T-helper 2 cell treated with Interferon-gamma antibody and Interleukin-4, amounts not matched to agents 100 ng/mL and 5 ng/mL, for 36 hours (primary cell): ENCODE measurements at regions not wholly inside any gene's neighbourhood (a gene's known extent, or its start where the extent isn't known, plus 50 kb on each side); places are given as distances from the start of the nearest gene placed in this dataset.

Experiments
- intact Hi-C: fragments of 100-400 bp; cut with micrococcal nuclease; formaldehyde crosslinking; loops from one replicate; pipeline ENCODE4 v1.15.1; 2023

DNA sequence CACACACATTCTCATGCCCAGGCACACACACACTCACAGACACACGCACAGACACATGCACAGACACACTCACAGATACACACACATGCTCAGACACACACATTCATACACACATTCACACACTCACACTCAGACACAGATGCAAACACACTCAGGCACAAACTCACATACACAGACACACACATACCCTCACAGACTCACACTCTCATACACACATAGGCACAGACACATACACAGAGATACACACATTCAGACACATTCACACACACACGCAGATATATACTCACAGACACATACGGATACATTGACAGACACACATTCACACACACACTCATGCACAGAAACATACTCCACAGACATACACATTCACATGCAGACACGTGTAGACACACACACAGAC, 89.6 kb downstream of the RBFOX3 start:
- intact Hi-C loops = no loop called here

DNA sequence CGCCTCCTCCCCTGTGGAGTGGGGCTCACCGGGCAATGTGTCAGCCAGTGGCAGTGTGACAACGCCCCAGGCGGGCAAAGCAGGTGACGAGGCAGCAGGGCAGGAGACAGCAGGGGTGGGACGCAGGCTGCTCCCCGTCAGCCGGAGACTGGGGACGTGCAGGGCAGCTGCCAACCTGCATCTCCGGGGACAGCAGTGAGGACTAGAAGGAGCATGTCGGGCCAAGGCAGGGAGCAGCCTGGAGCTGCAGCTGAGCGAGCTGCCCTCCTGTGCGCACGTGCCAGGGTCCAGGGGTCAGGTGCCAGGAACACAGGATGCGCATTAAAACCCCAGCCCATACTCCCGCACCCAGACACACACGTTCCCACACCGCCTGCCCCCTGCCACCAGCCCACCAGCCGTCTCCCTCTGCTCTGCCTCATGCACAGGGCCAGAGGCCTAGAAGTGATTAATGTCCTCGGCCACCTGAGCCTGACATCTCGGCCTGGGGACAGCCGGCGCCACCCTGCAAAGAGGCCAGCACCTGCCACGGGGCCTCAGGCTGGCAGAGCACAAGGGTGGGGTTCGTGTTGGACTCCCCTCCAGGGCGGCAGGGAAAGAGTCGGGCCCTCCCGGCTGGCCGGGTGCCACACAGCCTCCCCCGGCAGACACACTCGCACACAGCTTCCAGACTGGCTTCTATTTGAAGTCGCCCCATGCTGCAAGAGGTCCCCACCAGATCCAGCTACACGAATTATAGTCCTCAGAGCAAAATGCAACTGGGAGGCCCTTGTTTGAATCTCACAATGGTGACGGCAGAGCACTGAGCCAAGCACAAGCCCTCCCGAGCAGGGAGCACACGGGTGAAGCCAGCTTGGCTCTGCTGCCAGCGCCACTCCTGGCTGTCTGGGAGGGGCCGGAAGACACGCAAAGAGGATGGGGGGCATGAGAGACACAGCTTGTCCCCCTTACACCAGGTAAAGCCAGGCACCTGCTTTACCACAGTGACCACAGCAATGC, 90.4 kb downstream of the RBFOX3 start:
- intact Hi-C loops = no loop called here

- intact Hi-C loops = no loop called here
These were observed 91.2 kb downstream of the RBFOX3 start for GRCh38 chr17:79519601-79520000.

GRCh38 chr17:79518585-79519523, 92.0 kb downstream of the RBFOX3 start:
- intact Hi-C loops = no loop called here

DNA sequence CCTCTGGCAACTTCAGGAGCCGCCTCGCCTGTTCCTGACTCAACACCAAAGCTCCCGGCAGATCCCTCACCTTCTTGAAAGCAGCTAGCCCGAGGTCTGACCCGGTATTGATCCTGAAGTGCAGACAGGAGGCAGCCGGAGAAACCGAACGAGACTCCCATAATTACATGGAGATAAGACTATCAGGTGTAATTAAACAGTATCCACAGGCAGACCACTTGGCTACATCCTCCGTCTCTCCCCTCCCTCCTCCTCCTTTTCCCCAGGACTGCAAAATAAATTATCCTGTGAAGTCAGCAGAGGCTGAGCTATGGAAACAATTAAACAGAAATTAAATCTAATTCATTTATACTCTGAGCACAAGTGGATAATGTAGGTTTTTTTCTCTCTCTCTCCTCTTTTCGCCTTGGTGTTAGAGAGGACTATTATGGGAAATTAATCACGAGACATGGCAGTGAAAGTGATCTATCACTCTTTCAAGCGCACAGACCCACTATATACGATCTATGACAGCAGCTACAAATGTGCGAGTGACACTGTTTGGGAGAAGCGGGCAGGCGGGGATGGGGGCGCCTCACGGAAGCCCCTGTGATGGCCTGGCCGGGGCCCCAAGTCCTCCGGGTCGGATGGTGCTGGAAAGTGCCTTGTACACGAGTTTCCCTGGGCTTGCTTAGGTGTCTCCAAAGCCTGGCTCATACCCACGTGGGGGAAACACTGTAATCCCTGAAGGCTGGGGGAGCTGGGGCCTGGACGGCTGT, 92.8 kb downstream of the RBFOX3 start:
- intact Hi-C loops = no loop called here

DNA sequence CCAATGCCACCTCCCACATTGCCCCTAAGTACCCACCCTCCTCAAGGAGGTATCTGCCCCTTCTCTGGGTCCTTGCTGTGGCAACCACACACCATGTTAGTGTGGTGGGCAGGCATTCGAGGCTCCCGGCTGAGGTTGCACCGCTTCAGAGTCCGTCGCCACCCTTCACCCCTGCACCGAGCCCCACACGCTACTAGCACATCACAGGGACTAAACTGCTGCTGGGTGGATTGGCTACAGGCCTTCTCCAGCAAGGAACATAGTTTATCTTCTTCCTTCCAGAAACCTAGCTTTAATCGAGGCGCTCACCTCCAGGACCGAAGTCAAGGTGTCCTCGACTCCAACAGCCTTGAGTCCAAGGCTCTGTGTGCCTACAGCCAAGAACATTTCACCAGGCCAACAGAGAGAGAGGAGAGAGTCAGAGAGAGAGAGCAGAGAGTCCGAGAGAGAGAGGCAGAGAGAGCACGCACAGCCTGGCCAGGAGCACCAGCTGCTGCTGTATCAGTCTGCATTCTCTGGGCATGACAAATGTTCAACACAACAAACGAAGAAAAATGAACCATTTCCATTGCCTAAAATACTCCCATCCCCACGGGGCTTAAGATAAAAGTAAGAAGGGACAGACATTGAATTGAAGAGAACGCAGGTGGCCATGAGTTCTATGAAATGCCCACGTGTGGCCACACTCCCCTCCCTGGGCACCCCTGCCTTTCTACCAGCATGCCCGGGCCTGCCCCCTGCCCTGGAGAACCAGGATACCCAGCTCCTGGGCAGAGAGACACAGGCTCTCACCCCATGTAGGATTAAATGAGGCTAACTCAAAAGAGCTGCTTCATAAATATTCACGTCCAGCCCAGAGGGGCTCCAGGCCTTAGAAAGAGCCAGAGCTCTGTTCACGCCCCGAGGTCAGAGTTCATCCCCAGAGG, 94.9 kb downstream of the RBFOX3 start:
- intact Hi-C loops = no loop called here

DNA sequence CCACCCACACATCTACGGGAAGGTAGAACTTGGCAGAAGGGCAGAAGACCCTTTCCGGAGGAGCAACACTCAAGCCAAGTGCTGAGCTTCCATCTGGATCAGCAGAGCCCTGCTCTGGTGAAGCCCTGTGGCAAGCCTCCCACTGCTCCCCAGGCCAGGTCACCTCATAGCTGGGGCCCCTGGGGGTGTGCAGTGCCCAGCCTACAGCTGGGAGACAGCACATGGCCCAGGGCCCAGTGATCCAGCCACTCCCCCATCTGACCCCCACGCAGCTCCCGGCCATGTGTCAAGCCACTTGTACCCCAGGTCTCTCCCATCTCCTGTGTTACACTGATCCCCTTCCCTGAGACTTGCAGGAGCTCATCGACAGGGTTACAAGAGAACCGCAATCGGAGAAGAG, 95.7 kb downstream of the RBFOX3 start:
- intact Hi-C loops = no loop called here

GRCh38 chr17:79513820-79514535, 96.9 kb downstream of the RBFOX3 start:
- intact Hi-C loops = no loop called here

DNA sequence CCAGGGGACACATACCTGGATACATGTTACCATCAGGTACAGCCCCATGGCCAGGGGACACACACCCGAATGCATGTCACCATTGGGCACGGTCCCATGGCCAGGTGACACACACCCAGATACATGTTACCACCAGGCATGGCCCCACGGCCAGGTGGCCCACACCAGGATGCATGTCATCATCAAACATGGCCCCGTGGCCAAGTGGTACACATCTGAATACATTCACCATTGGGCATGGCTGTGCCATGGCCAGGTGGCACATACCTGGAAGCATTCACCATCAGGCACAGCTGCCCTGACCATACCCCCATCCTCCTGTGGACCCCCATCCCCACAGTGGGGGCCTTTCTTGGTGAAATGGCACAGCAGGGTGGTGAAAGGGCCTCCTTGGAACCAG, 97.6 kb downstream of the RBFOX3 start:
- intact Hi-C loops = no loop called here

- intact Hi-C loops = no loop called here
These were observed 99.4 kb downstream of the RBFOX3 start for GRCh38 chr17:79511471-79511870.

GRCh38 chr17:79510071-79510470, 100.8 kb downstream of the RBFOX3 start:
- intact Hi-C loops = no loop called here

GRCh38 chr17:79509490-79509889, 101.4 kb downstream of the RBFOX3 start:
- intact Hi-C loops = no loop called here

DNA sequence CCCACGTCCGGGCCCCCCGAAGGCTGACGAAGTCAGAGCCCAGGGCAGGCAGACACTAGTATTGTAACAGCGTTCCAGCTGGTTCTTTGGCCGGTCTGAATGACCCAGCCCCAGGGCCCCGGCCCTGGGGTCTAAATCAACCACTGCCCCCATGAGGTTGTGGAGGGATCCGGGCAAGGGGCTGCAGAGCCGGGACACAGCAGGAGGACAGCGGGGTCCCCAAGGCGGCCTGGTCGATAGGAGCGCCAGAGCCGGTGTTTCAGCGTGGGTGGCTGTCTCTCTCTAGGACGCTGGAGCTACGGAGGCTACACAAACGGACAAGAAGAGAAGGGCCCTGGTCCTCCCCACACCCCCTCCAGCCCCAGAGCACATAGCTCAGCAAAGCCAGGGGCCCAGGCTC, 101.8 kb downstream of the RBFOX3 start:
- intact Hi-C loops = no loop called here

GRCh38 chr17:79508291-79508716, 102.5 kb downstream of the RBFOX3 start:
- intact Hi-C loops = no loop called here

DNA sequence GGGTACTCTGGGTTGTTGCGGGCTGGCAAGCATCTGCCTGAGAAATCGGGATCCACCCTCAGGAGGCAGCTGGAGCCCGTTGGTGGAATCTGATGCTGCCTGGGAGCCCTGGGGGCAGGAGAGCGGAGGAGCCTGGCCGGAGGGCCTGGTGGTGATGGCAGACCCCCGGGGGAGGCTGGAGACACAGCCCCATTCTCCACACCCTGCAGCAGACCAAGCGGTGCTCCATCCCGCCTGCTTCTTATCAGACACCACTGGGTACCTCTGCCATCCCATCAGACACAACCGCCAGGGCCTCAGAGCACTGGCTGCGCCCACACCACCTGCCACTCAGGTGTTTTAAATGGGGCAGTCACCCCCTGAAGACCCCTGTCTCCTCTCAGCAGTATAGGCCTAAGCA, 103.9 kb downstream of the RBFOX3 start:
- intact Hi-C loops = no loop called here

DNA sequence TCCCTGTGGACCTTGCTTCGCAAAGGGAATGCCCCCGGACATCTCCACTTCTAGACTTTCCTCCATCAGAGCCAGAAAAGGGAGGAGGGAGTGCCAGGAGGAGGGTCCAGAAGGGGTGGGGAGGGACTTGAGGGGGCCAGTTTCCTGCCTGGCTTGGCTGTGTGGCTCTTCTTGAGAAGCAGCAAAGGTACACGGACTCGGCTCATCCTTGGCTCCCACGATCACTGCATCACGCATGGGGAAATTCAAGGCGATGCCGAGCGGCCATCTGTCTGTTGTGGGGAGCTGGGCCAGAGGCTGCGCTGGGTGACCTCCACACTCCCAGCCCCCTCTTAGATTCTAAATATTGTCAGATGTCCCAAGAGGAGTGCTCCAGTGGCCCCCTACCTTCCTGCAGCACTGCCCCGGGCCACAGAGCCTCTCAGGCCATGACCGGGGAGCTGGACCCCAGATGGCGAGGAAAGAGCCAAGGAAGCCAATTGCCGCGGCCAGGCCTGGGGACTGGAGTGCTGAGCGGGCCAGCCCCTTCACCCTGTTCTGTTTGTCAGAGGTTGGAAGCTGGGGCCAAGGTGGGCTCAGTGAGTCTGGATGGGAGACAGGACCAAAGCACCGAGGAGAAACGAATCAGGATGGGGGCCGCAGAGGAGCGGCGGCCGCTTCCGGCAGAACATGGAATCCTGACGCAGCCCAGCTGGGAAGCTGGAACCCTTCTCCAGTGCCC, 104.5 kb downstream of the RBFOX3 start:
- intact Hi-C loops = no loop called here

DNA sequence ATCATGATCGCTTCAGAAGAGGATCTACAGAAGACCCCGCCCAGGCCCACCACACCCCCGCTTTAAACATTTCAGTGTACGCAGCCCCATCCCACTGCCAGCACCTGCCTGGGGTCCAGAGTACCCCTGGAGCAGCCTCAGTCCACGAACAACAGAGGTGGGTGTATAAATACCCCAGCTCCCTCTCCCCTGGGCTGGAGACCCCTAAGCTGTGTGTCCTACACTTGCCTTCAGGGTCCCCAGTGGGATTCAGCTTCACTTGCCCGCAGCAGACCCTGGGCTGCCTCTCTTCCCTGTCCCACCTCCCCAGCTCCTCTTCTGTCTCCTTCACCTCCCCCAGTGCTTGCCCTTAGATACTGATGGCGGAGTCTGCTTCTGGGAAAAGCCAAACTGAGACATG, 105.7 kb downstream of the RBFOX3 start:
- intact Hi-C loops = no loop called here

DNA sequence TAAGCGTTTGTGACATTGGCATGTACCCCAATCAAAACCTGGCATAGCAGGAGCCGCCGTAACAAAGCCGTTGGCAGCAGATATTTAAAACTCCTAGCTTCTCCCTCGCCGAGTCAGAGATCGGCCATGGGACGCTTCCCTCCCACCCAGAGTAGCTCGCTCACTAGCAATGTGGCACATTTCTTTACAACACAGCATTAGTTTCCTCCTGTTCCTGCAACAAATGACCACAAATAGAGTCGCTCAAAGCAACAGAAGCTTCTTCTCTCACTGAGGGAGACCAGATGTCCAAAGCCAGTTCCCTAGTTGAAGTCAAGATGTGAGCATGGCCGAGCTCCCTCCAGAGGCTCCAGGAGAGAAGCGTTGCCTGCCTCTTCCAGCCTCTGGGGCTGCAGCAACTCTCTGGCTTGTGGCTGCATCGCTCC, 106.7 kb downstream of the RBFOX3 start:
- intact Hi-C loops = no loop called here
